SK-N-MC (cell line): ENCODE measurements at regions not wholly inside any gene's neighbourhood (a gene's known extent, or its start where the extent isn't known, plus 50 kb on each side); places are given as distances from the start of the nearest gene placed in this dataset.
A peak's percentile ranks its signal among the peaks of the same experiment; 100 is the strongest.

ENCODE experiments used
- DNase-seq: peaks from one replicate; pipeline ENCODE4 v3.0.0-alpha.2; 2011; ENCODE audit warnings: low read depth, low spot score
- H3K27ac ChIP-seq: fragments of 200-600 bp; sonication (generic); 2 replicates; pipeline ENCODE4 v1.5.1; 2016; ENCODE audit warnings: mixed run types
- H3K36me3 ChIP-seq: fragments of 200-600 bp; sonication (generic); 2 replicates; pipeline ENCODE4 v1.6.1; 2017; ENCODE audit warnings: antibody characterized with exemption, low read length, mixed read lengths; ENCODE audit not compliant: insufficient read depth
- H3K4me3 ChIP-seq: fragments of 200-600 bp; sonication (generic); 2 replicates; pipeline ENCODE4 v1.5.1; 2016
- H3K9ac ChIP-seq: fragments of 200-600 bp; sonication (generic); 2 replicates; pipeline ENCODE4 v1.8.0; 2017; ENCODE audit warnings: mixed run types, mixed read lengths; ENCODE audit not compliant: insufficient read length
- H3K9me3 ChIP-seq: fragments of 200-600 bp; sonication (generic); 2 replicates; pipeline ENCODE4 v1.6.1; 2017; ENCODE audit warnings: low read depth, mild to moderate bottlenecking, antibody characterized with exemption, low read length, moderate library complexity, mixed read lengths
- EZH2 ChIP-seq: fragments of 200-600 bp; sonication (generic); IDR thresholded peaks from one replicate; pipeline ENCODE4 v1.6.1; 2017; ENCODE audit warnings: antibody characterized with exemption
- FOXP2 ChIP-seq: optimal IDR thresholded peaks from 2 replicates; pipeline ENCODE3; 2011; ENCODE audit warnings: mild to moderate bottlenecking, moderate library complexity; ENCODE audit not compliant: insufficient read depth; ENCODE audit errors: extremely low read length, control extremely low read depth
- POLR2AphosphoS5 ChIP-seq: IDR thresholded peaks from 2 replicates; pipeline ENCODE4 v1.6.1; 2012; ENCODE audit warnings: mild to moderate bottlenecking, low read depth, low read length, borderline replicate concordance

GRCh38 chr9:87343816-87344430 is 153.7 kb upstream of the DAPK1 start:
- no peak overlapping the region for H3K9ac ChIP-seq
- DNase-seq, result no peak
- H3K36me3 ChIP-seq, result 0 out of 2 replicates have a peak, but pooled peaks cover 5% of the 10 kb centered on the region
- no peaks in the 10 kb centered on the region for H3K9me3 ChIP-seq
- TF ChIP-seq POLR2AphosphoS5, result 0 out of 2 replicates have a peak, but pooled peaks have one; percentile 14
- TF ChIP-seq FOXP2, result no peak
- no peak overlapping the region for H3K4me3 ChIP-seq
- peak overlapping the region; percentile 97 for H3K27ac ChIP-seq

- Histone ChIP-seq H3K9ac (no peak overlapping the region), H3K4me3 (no peak overlapping the region), H3K9me3 (peaks cover 8% of the 10 kb centered on the region; the same call in 1 of the 2 replicates), H3K36me3 (0 out of 2 replicates have a peak, but pooled peaks cover 5% of the 10 kb centered on the region), H3K27ac (peak overlapping the region; percentile 43; the same call in 1 of the 2 replicates)
- DNase-seq, result no peak
- TF ChIP-seq FOXP2, result no peak
Measured at GRCh38 chr9:87346061-87346665, 151.5 kb upstream of the DAPK1 start.

- Histone ChIP-seq H3K9me3 (peaks cover 8% of the 10 kb centered on the region; the same call in 1 of the 2 replicates), H3K4me3 (no peak overlapping the region), H3K36me3 (no peaks in the 10 kb centered on the region), H3K9ac (no peak overlapping the region), H3K27ac (no peak overlapping the region)
- DNase-seq, result no peak
- TF ChIP-seq FOXP2 (no peak), EZH2 (no peak), POLR2AphosphoS5 (no peak)
Measured at GRCh38 chr9:87350915-87351314, 146.8 kb upstream of the DAPK1 start.

- Histone ChIP-seq H3K9ac (no peak overlapping the region), H3K27ac (peak overlapping the region; percentile 36; the same call in 1 of the 2 replicates), H3K9me3 (peaks cover 8% of the 10 kb centered on the region; the same call in 1 of the 2 replicates), H3K4me3 (0 out of 2 replicates have a peak overlapping the region, but pooled peaks have one; percentile 28), H3K36me3 (no peaks in the 10 kb centered on the region)
- TF ChIP-seq POLR2AphosphoS5 (no peak), FOXP2 (no peak), EZH2 (no peak)
- DNase-seq, result no peak
Measured at GRCh38 chr9:87353301-87353700, 144.4 kb upstream of the DAPK1 start.

GRCh38 chr9:87354147-87354546 is 143.5 kb upstream of the DAPK1 start:
- Histone ChIP-seq H3K4me3 (peak overlapping the region; percentile 26; the same call in 1 of the 2 replicates), H3K27ac (peak overlapping the region; percentile 14; the same call in 1 of the 2 replicates), H3K9ac (no peak overlapping the region), H3K9me3 (peaks cover 6% of the 10 kb centered on the region; the same call in 1 of the 2 replicates), H3K36me3 (no peaks in the 10 kb centered on the region)
- TF ChIP-seq POLR2AphosphoS5 (no peak), FOXP2 (no peak), EZH2 (no peak)
- DNase-seq, result no peak

- H3K9ac ChIP-seq, result no peak overlapping the region
- H3K36me3 ChIP-seq, result no peaks in the 10 kb centered on the region
- no peak for TF ChIP-seq FOXP2
- no peak for TF ChIP-seq POLR2AphosphoS5
- no peak for TF ChIP-seq EZH2
- H3K4me3 ChIP-seq, result no peak overlapping the region
- DNase-seq, result no peak
- no peak overlapping the region for H3K27ac ChIP-seq
- H3K9me3 ChIP-seq, result no peaks in the 10 kb centered on the region
Measured at GRCh38 chr9:87357600-87357999, 140.1 kb upstream of the DAPK1 start.

- DNase-seq, result no peak
- no peaks in the 10 kb centered on the region for H3K36me3 ChIP-seq
- H3K27ac ChIP-seq, result no peak overlapping the region
- no peak overlapping the region for H3K9ac ChIP-seq
- H3K4me3 ChIP-seq, result no peak overlapping the region
- TF ChIP-seq POLR2AphosphoS5 (no peak), FOXP2 (no peak)
- H3K9me3 ChIP-seq, result no peaks in the 10 kb centered on the region
Measured at GRCh38 chr9:87359264-87359663, 138.4 kb upstream of the DAPK1 start.

GRCh38 chr9:87359958-87360601 is 137.6 kb upstream of the DAPK1 start:
- Histone ChIP-seq H3K36me3 (no peaks in the 10 kb centered on the region), H3K9me3 (no peaks in the 10 kb centered on the region), H3K4me3 (no peak overlapping the region), H3K9ac (no peak overlapping the region), H3K27ac (no peak overlapping the region)
- no peak for TF ChIP-seq EZH2
- TF ChIP-seq POLR2AphosphoS5, result no peak
- TF ChIP-seq FOXP2, result no peak
- DNase-seq, result no peak
